ENCODE measurements at regions not wholly inside any gene's neighbourhood (a gene's known extent, or its start where the extent isn't known, plus 50 kb on each side); places are given as distances from the start of the nearest gene placed in this dataset.
A peak's percentile ranks its signal among the peaks of the same experiment; 100 is the strongest.

DNA sequence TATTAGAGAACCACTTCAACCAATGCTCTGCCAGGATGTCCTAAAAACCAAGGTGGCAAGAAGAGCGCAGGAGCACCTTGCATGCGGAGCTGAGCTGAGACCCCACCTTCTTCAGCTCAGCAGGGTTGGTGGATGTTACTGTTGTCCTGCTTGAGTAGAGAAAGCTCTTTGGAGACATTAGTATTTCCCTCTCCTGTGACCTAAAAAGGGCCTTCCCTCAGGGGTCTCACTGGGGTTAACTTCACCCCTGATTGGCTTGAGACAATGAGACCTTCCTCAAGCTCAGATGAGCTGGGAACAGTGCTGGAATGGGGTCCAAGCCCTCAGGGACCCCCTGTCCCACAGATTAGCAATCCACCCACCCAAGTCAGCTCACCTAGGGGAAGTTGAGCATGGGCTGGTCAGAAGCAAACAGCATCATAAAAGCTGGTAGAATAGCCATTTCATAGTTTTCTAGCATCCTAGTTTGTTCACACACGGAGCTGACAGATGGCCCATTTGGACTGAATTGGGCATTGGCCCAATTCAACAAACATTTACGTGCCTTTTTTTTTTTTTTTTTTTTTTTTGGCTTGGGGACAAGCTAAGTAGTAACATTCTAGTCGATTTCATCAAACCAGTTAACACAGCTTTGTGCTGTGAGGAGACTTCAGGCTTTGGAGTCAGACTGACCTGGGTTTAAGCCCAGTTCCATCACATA is 100.6 kb upstream of the HABP2 start:
- Mint-ChIP-seq H3K4me1 (ENCODE audit: low read depth) (no peaks in the 10 kb centered on the region), H3K9me3 (no peaks in the 10 kb centered on the region), H3K4me3 (no peak overlapping the region), H3K27ac (no peak overlapping the region), H3K27me3 (peaks cover 21% of the 10 kb centered on the region), H3K36me3 (ENCODE audit: low read depth) (no peaks in the 10 kb centered on the region)
- DNase-seq (no peak), ATAC-seq (ENCODE audit: poor library complexity) (no peak)
- POLR2A ChIA-PET: no interaction called here
- Histone ChIP-seq H3K9me3 (ENCODE audit: control insufficient read depth in 1 of 2, insufficient read depth in 1 of 2, low read length in 2 of 2) (peaks cover 0 to 5% of the 10 kb centered on the region in 2 experiments), H3K27me3 (ENCODE audit: control insufficient read depth in 1 of 2, insufficient read depth in 2 of 2, low read length in 2 of 2) (peaks cover 7 to 8% of the 10 kb centered on the region in 2 experiments), H3K4me1 (ENCODE audit: insufficient read depth, low read length) (peaks cover 2% of the 10 kb centered on the region), H3K36me3 (ENCODE audit: insufficient read depth, low read length) (no peaks in the 10 kb centered on the region), H3K4me3 (ENCODE audit: low read length) (no peak overlapping the region), H3K27ac (ENCODE audit: low read depth in 1 of 2, low read length in 2 of 2) (no peak overlapping the region)
- CTCF ChIA-PET: no interaction called here
- TF ChIP-seq, protein P1, sequence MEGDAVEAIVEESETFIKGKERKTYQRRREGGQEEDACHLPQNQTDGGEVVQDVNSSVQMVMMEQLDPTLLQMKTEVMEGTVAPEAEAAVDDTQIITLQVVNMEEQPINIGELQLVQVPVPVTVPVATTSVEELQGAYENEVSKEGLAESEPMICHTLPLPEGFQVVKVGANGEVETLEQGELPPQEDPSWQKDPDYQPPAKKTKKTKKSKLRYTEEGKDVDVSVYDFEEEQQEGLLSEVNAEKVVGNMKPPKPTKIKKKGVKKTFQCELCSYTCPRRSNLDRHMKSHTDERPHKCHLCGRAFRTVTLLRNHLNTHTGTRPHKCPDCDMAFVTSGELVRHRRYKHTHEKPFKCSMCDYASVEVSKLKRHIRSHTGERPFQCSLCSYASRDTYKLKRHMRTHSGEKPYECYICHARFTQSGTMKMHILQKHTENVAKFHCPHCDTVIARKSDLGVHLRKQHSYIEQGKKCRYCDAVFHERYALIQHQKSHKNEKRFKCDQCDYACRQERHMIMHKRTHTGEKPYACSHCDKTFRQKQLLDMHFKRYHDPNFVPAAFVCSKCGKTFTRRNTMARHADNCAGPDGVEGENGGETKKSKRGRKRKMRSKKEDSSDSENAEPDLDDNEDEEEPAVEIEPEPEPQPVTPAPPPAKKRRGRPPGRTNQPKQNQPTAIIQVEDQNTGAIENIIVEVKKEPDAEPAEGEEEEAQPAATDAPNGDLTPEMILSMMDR (IDR thresholded peaks at IDR 0.05): no peak
- intact Hi-C loops (cut with DNase I, micrococcal nuclease): no loop called here

DNA sequence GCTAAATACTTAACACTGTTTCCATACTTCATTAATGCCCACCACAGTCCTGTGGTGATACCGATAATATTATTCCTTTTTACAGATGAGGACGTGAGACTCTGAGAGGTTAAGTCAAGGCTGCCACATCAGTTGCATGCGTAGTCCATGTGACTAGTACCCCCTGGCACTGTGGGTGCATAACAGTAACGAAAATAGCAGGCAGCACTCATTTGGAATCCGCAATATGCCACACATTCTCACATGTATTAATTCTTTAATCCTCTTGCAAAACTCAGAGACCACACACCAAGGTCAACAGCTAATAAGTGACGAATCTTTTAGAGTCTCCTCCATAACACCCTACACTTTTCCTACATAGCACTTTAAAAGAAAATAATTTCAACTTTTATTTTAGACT is 99.5 kb upstream of the HABP2 start:
- H3K9me3 Mint-ChIP-seq: no peaks in the 10 kb centered on the region
- Histone ChIP-seq H3K27me3 (ENCODE audit: control insufficient read depth in 1 of 2, insufficient read depth in 2 of 2, low read length in 2 of 2) (peaks cover 8 to 11% of the 10 kb centered on the region in 2 experiments), H3K36me3 (ENCODE audit: insufficient read depth, low read length) (no peaks in the 10 kb centered on the region), H3K4me1 (ENCODE audit: insufficient read depth, low read length) (peaks cover 2% of the 10 kb centered on the region), H3K9me3 (ENCODE audit: control insufficient read depth in 1 of 2, insufficient read depth in 1 of 2, low read length in 2 of 2) (peaks cover 0 to 5% of the 10 kb centered on the region in 2 experiments), H3K27ac (ENCODE audit: low read depth in 1 of 2, low read length in 2 of 2) (no peak overlapping the region), H3K4me3 (ENCODE audit: low read length) (no peak overlapping the region)
- intact Hi-C loops (cut with DNase I, micrococcal nuclease): no loop called here
- no peaks in the 10 kb centered on the region for H3K4me1 Mint-ChIP-seq (ENCODE audit: low read depth)
- no peak overlapping the region for H3K4me3 Mint-ChIP-seq
- POLR2A ChIA-PET: no interaction called here
- DNase-seq (no peak), ATAC-seq (ENCODE audit: poor library complexity) (no peak)
- H3K36me3 Mint-ChIP-seq (ENCODE audit: low read depth): no peaks in the 10 kb centered on the region
- TF ChIP-seq, protein P1 (IDR thresholded peaks at IDR 0.05): no peak
- CTCF ChIA-PET: no interaction called here
- H3K27me3 Mint-ChIP-seq: peaks cover 31% of the 10 kb centered on the region
- H3K27ac Mint-ChIP-seq: no peak overlapping the region

DNA sequence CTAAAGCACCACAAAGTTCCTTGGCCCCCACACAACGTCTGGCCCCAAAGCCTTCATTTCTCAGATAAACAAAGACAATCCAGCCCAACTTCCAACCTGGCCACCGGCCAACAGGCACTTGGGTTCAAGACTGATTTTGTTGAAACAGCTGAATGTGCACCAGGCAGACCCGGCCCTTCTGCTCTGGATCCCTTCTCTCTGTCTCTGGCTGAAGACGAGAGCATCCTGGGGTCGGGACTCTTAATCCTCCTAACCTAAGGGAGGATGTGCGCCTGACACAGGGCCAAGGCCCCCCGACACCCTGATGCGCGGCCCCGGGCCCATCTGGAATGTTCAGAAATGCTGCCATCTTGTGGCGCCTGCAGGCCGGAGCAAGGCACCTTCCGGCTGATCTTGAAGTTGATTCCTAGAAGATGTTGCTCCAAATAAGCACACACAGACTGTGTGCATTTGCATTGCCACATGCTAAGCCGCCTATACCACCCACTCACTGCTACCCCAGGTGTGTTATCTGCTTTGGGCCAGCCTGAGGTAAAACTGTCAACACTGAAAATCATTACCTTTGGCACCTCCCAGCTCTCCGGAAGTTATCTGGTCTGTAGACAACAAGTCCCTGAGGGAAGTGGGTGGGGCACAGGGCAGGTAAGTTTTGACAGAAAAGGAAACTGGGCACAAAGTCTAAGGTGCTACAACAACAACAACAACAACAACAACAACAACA is 98.4 kb upstream of the HABP2 start:
- ChIA-PET CTCF (interaction anchor here (0.6 kb wide), 1 partner anchor 1401 kb away, joined by 4 read pairs; no protein-coding TSS in a partner anchor), POLR2A (no interaction called here)
- Histone ChIP-seq H3K27ac (ENCODE audit: low read depth in 1 of 2, low read length in 2 of 2) (no peak overlapping the region), H3K4me1 (ENCODE audit: insufficient read depth, low read length) (peaks cover 2% of the 10 kb centered on the region), H3K4me3 (ENCODE audit: low read length) (no peak overlapping the region), H3K27me3 (ENCODE audit: control insufficient read depth in 1 of 2, insufficient read depth in 2 of 2, low read length in 2 of 2) (peaks cover 5 to 9% of the 10 kb centered on the region in 2 experiments), H3K36me3 (ENCODE audit: insufficient read depth, low read length) (no peaks in the 10 kb centered on the region), H3K9me3 (ENCODE audit: control insufficient read depth in 1 of 2, insufficient read depth in 1 of 2, low read length in 2 of 2) (peaks cover 0 to 5% of the 10 kb centered on the region in 2 experiments)
- no peaks in the 10 kb centered on the region for H3K36me3 Mint-ChIP-seq (ENCODE audit: low read depth)
- peaks cover 40% of the 10 kb centered on the region for H3K27me3 Mint-ChIP-seq
- no peak for ATAC-seq (ENCODE audit: poor library complexity)
- DNase-seq: peak in 1 of 14 experiments; percentile 8
- H3K4me1 Mint-ChIP-seq (ENCODE audit: low read depth): no peaks in the 10 kb centered on the region
- intact Hi-C loops (cut with DNase I, micrococcal nuclease): no loop called here
- H3K27ac Mint-ChIP-seq: no peak overlapping the region
- H3K9me3 Mint-ChIP-seq: no peaks in the 10 kb centered on the region
- H3K4me3 Mint-ChIP-seq: no peak overlapping the region
- TF ChIP-seq, protein P1 (IDR thresholded peaks at IDR 0.05): no peak

Measured in CD4-positive, alpha-beta T cell (primary cell).